Activated CD8-positive, alpha-beta T cell treated with anti-CD3 and anti-CD28 coated beads for 36 hours (primary cell): ENCODE measurements at regions not wholly inside any gene's neighbourhood (a gene's known extent, or its start where the extent isn't known, plus 50 kb on each side); places are given as distances from the start of the nearest gene placed in this dataset.

Source experiments
- ATAC-seq: fragments of 200-7000 bp; cut with Tn5 transposase; one replicate; pipeline ENCODE4 v1.10.0; 2021; ENCODE audit warnings: mild to moderate bottlenecking, moderate library complexity
- CTCF ChIA-PET: fragments of 350-600 bp; sonication (Branson Sonifier 250); formaldehyde crosslinking; loops from one replicate; lab custom pipeline; 2021; ENCODE audit warnings: antibody characterized with exemption; lab: Charles Lee
- POLR2A ChIA-PET: fragments of 350-600 bp; sonication (Branson Sonifier 250); formaldehyde crosslinking; loops from one replicate; lab custom pipeline; 2021; ENCODE audit warnings: antibody characterized with exemption; lab: Charles Lee
- DNase-seq: peaks from one replicate; pipeline ENCODE4 v3.0.0-alpha.2; 2020
- H3K27ac Mint-ChIP-seq: one replicate; pipeline ENCODE4 v1.8.0; 2021; ENCODE audit warnings: mild to moderate bottlenecking, mixed read lengths
- H3K27me3 Mint-ChIP-seq: one replicate; pipeline ENCODE4 v1.8.0; 2021; ENCODE audit warnings: mixed read lengths
- H3K36me3 Mint-ChIP-seq: one replicate; pipeline ENCODE4 v1.8.0; 2021; ENCODE audit warnings: low read depth, mixed read lengths
- H3K4me1 Mint-ChIP-seq: one replicate; pipeline ENCODE4 v1.8.0; 2021; ENCODE audit warnings: low read depth, mixed read lengths
- H3K4me3 Mint-ChIP-seq: one replicate; pipeline ENCODE4 v1.8.0; 2021; ENCODE audit warnings: mild to moderate bottlenecking, moderate library complexity, mixed read lengths
- H3K9me3 Mint-ChIP-seq: one replicate; pipeline ENCODE4 v1.8.0; 2021; ENCODE audit warnings: mixed read lengths
- CTCF ChIP-seq: fragments of 200-600 bp; IDR thresholded peaks from one replicate; pipeline ENCODE4 v1.8.0; 2022; ENCODE audit warnings: antibody characterized with exemption, mild to moderate bottlenecking
- intact Hi-C: fragments of 100-400 bp; cut with micrococcal nuclease; formaldehyde crosslinking; loops from one replicate; pipeline ENCODE4 v1.10.0; 2022

DNA sequence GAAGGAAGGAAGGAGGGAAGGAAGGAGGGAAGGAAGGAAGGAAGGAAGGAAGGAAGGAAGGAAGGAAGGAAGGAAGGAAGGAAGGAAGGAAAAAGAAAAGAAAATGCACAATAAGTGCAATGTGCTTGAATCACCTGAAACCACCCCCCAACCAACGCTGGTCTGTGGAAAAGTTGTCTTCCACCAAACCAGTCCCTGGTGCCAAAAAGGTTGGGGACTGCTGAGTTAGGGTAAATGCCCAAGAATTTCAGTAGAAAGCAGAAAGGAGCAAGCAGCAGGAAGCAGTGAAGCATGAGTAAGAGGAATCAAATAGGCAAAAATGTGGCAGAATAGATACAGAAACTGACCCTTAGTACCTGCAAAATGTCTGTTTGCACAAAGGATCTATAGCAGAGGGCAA, 137.2 kb downstream of the JCAD start:
- DNase-seq (no peak), ATAC-seq (no peak)
- intact Hi-C loops: no loop called here
- CTCF ChIA-PET: no interaction called here
- Mint-ChIP-seq H3K27ac (no peak overlapping the region), H3K9me3 (peaks cover 6% of the 10 kb centered on the region), H3K4me3 (no peak overlapping the region), H3K27me3 (peaks cover 11% of the 10 kb centered on the region), H3K4me1 (peaks cover 3% of the 10 kb centered on the region), H3K36me3 (no peaks in the 10 kb centered on the region)
- TF ChIP-seq CTCF: no peak
- POLR2A ChIA-PET: no interaction called here

- intact Hi-C loops: no loop called here
- POLR2A ChIA-PET: no interaction called here
- peaks cover 11% of the 10 kb centered on the region for H3K27me3 Mint-ChIP-seq
- CTCF ChIA-PET: no interaction called here
- H3K36me3 Mint-ChIP-seq: no peaks in the 10 kb centered on the region
- peaks cover 3% of the 10 kb centered on the region for H3K4me1 Mint-ChIP-seq
- no peak overlapping the region for H3K27ac Mint-ChIP-seq
- DNase-seq: no peak
- TF ChIP-seq CTCF: no peak
- no peak overlapping the region for H3K4me3 Mint-ChIP-seq
- ATAC-seq: no peak
- peaks cover 2% of the 10 kb centered on the region for H3K9me3 Mint-ChIP-seq
Measured at GRCh38 chr10:29921071-29921446, 138.3 kb downstream of the JCAD start.

GRCh38 chr10:29920408-29921070, 138.8 kb downstream of the JCAD start:
- ATAC-seq (no peak), DNase-seq (no peak)
- no peak for TF ChIP-seq CTCF
- Mint-ChIP-seq H3K4me3 (no peak overlapping the region), H3K4me1 (no peaks in the 10 kb centered on the region), H3K27me3 (peaks cover 11% of the 10 kb centered on the region), H3K36me3 (no peaks in the 10 kb centered on the region), H3K27ac (no peak overlapping the region), H3K9me3 (no peaks in the 10 kb centered on the region)
- CTCF ChIA-PET: no interaction called here
- intact Hi-C loops: no loop called here
- POLR2A ChIA-PET: interaction anchor here (0.7 kb wide), 1 partner anchor 1662 kb away, joined by 3 read pairs; no protein-coding TSS in a partner anchor

GRCh38 chr10:29918623-29919400, 140.6 kb downstream of the JCAD start:
- ChIA-PET POLR2A (no interaction called here), CTCF (no interaction called here)
- H3K36me3 Mint-ChIP-seq: no peaks in the 10 kb centered on the region
- H3K4me1 Mint-ChIP-seq: no peaks in the 10 kb centered on the region
- no peak for TF ChIP-seq CTCF
- no peaks in the 10 kb centered on the region for H3K9me3 Mint-ChIP-seq
- intact Hi-C loops: no loop called here
- no peak for ATAC-seq
- peaks cover 11% of the 10 kb centered on the region for H3K27me3 Mint-ChIP-seq
- H3K27ac Mint-ChIP-seq: no peak overlapping the region
- no peak for DNase-seq
- no peak overlapping the region for H3K4me3 Mint-ChIP-seq

GRCh38 chr10:29917311-29917710, 142.1 kb downstream of the JCAD start:
- TF ChIP-seq CTCF: no peak
- no peak for ATAC-seq
- no peak for DNase-seq
- Mint-ChIP-seq H3K4me3 (no peak overlapping the region), H3K4me1 (no peaks in the 10 kb centered on the region), H3K9me3 (no peaks in the 10 kb centered on the region), H3K27ac (no peak overlapping the region), H3K27me3 (peaks cover 11% of the 10 kb centered on the region), H3K36me3 (no peaks in the 10 kb centered on the region)
- ChIA-PET POLR2A (no interaction called here), CTCF (no interaction called here)
- intact Hi-C loops: no loop called here
